GM18520 (cell line): ENCODE measurements at regions not wholly inside any gene's neighbourhood (a gene's known extent, or its start where the extent isn't known, plus 50 kb on each side); places are given as distances from the start of the nearest gene placed in this dataset.

Experiments
- ATAC-seq: cut with Tn5 transposase; IDR thresholded peaks from one replicate; pipeline ENCODE4 v1.9.1; 2021; ENCODE audit not compliant: unreplicated experiment

- ATAC-seq: no peak
Measured at GRCh38 chr15:97210277-97210676, 750.2 kb upstream of the ARRDC4 start.

- no peak for ATAC-seq
Measured at GRCh38 chr15:97215629-97216028, 744.9 kb upstream of the ARRDC4 start.

GRCh38 chr15:97224191-97224641 is 736.3 kb upstream of the ARRDC4 start:
- ATAC-seq: no peak

GRCh38 chr15:97234851-97235610 is 725.5 kb upstream of the ARRDC4 start:
- no peak for ATAC-seq

GRCh38 chr15:97235611-97235985 is 724.9 kb upstream of the ARRDC4 start:
- ATAC-seq: no peak

- no peak for ATAC-seq
Measured at GRCh38 chr15:97236140-97236539, 724.4 kb upstream of the ARRDC4 start.

- no peak for ATAC-seq
Measured at GRCh38 chr15:97237160-97237559, 723.3 kb upstream of the ARRDC4 start.

- no peak for ATAC-seq
Measured at GRCh38 chr15:97248376-97248775, 712.1 kb upstream of the ARRDC4 start.

GRCh38 chr15:97259943-97260342 is 700.6 kb upstream of the ARRDC4 start:
- ATAC-seq: no peak

GRCh38 chr15:97301166-97301565 is 659.3 kb upstream of the ARRDC4 start:
- no peak for ATAC-seq

- no peak for ATAC-seq
Measured at GRCh38 chr15:97316362-97316761, 644.1 kb upstream of the ARRDC4 start.

- ATAC-seq: no peak
Measured at GRCh38 chr15:97317163-97317562, 643.3 kb upstream of the ARRDC4 start.

GRCh38 chr15:97319291-97319690 is 641.2 kb upstream of the ARRDC4 start:
- no peak for ATAC-seq

GRCh38 chr15:97346221-97346620 is 614.3 kb upstream of the ARRDC4 start:
- ATAC-seq: no peak

- no peak for ATAC-seq
Measured at GRCh38 chr15:97350813-97351212, 609.7 kb upstream of the ARRDC4 start.

GRCh38 chr15:97383516-97383915 is 577.0 kb upstream of the ARRDC4 start:
- no peak for ATAC-seq

GRCh38 chr15:97386940-97387339 is 573.6 kb upstream of the ARRDC4 start:
- no peak for ATAC-seq

GRCh38 chr15:97401195-97401594 is 559.3 kb upstream of the ARRDC4 start:
- ATAC-seq: no peak

- ATAC-seq: no peak
Measured at GRCh38 chr15:97401970-97402369, 558.5 kb upstream of the ARRDC4 start.

GRCh38 chr15:97406841-97407240 is 553.7 kb upstream of the ARRDC4 start:
- no peak for ATAC-seq

GRCh38 chr15:97410897-97411575 is 549.5 kb upstream of the ARRDC4 start:
- no peak for ATAC-seq

GRCh38 chr15:97420130-97420529 is 540.4 kb upstream of the ARRDC4 start:
- no peak for ATAC-seq

GRCh38 chr15:97425596-97425995 is 534.9 kb upstream of the ARRDC4 start:
- no peak for ATAC-seq
